ENCODE measurements at regions not wholly inside any gene's neighbourhood (a gene's known extent, or its start where the extent isn't known, plus 50 kb on each side); places are given as distances from the start of the nearest gene placed in this dataset.

GRCh38 chrX:42422961-42423360 lies 355.0 kb downstream of the PPP1R2C start:
- no peaks in the 10 kb centered on the region for H3K36me3 Mint-ChIP-seq (ENCODE audit: low read depth)
- no peaks in the 10 kb centered on the region for H3K27me3 Mint-ChIP-seq (ENCODE audit: low read depth)
- no peak for DNase-seq (ENCODE audit: low spot score)
- no peak overlapping the region for H3K4me3 Mint-ChIP-seq
- H3K27ac Mint-ChIP-seq, result no peak overlapping the region
- H3K4me1 Mint-ChIP-seq (ENCODE audit: low read depth), result no peaks in the 10 kb centered on the region
- no peaks in the 10 kb centered on the region for H3K9me3 Mint-ChIP-seq

- no peak overlapping the region for H3K27ac Mint-ChIP-seq
- no peaks in the 10 kb centered on the region for H3K4me1 Mint-ChIP-seq (ENCODE audit: low read depth)
- no peak overlapping the region for H3K4me3 Mint-ChIP-seq
- no peak for DNase-seq (ENCODE audit: low spot score)
- H3K27me3 Mint-ChIP-seq (ENCODE audit: low read depth), result no peaks in the 10 kb centered on the region
- H3K36me3 Mint-ChIP-seq (ENCODE audit: low read depth), result no peaks in the 10 kb centered on the region
- H3K9me3 Mint-ChIP-seq, result no peaks in the 10 kb centered on the region
These were observed 357.5 kb downstream of the PPP1R2C start for GRCh38 chrX:42420426-42420825.

- no peak for DNase-seq (ENCODE audit: low spot score)
- Mint-ChIP-seq H3K36me3 (ENCODE audit: low read depth) (no peaks in the 10 kb centered on the region), H3K4me1 (ENCODE audit: low read depth) (no peaks in the 10 kb centered on the region), H3K4me3 (no peak overlapping the region), H3K27me3 (ENCODE audit: low read depth) (no peaks in the 10 kb centered on the region), H3K27ac (no peak overlapping the region), H3K9me3 (peaks cover 5% of the 10 kb centered on the region)
These were observed 362.3 kb downstream of the PPP1R2C start for GRCh38 chrX:42415636-42416035.

- no peak for DNase-seq (ENCODE audit: low spot score)
- no peaks in the 10 kb centered on the region for H3K27me3 Mint-ChIP-seq (ENCODE audit: low read depth)
- H3K4me1 Mint-ChIP-seq (ENCODE audit: low read depth), result no peaks in the 10 kb centered on the region
- H3K36me3 Mint-ChIP-seq (ENCODE audit: low read depth), result no peaks in the 10 kb centered on the region
- H3K27ac Mint-ChIP-seq, result no peak overlapping the region
- H3K4me3 Mint-ChIP-seq, result no peak overlapping the region
- peaks cover 7% of the 10 kb centered on the region for H3K9me3 Mint-ChIP-seq
These were observed 363.9 kb downstream of the PPP1R2C start for GRCh38 chrX:42414057-42414456.

GRCh38 chrX:42399632-42400024 lies 378.3 kb downstream of the PPP1R2C start:
- Mint-ChIP-seq H3K9me3 (no peaks in the 10 kb centered on the region), H3K27ac (no peak overlapping the region), H3K27me3 (ENCODE audit: low read depth) (no peaks in the 10 kb centered on the region), H3K36me3 (ENCODE audit: low read depth) (no peaks in the 10 kb centered on the region), H3K4me1 (ENCODE audit: low read depth) (peaks cover 11% of the 10 kb centered on the region), H3K4me3 (peak overlapping the region; percentile 31)
- no peak for DNase-seq (ENCODE audit: low spot score)

- H3K27ac Mint-ChIP-seq, result no peak overlapping the region
- no peaks in the 10 kb centered on the region for H3K9me3 Mint-ChIP-seq
- no peaks in the 10 kb centered on the region for H3K27me3 Mint-ChIP-seq (ENCODE audit: low read depth)
- DNase-seq (ENCODE audit: low spot score), result no peak
- peaks cover 11% of the 10 kb centered on the region for H3K4me1 Mint-ChIP-seq (ENCODE audit: low read depth)
- peak overlapping the region; percentile 31 for H3K4me3 Mint-ChIP-seq
- H3K36me3 Mint-ChIP-seq (ENCODE audit: low read depth), result no peaks in the 10 kb centered on the region
These were observed 378.9 kb downstream of the PPP1R2C start for GRCh38 chrX:42398967-42399631.

GRCh38 chrX:42396136-42396535 lies 381.8 kb downstream of the PPP1R2C start:
- Mint-ChIP-seq H3K9me3 (no peaks in the 10 kb centered on the region), H3K27ac (no peak overlapping the region), H3K36me3 (ENCODE audit: low read depth) (no peaks in the 10 kb centered on the region), H3K4me1 (ENCODE audit: low read depth) (peaks cover 13% of the 10 kb centered on the region), H3K4me3 (no peak overlapping the region), H3K27me3 (ENCODE audit: low read depth) (no peaks in the 10 kb centered on the region)
- no peak for DNase-seq (ENCODE audit: low spot score)

- H3K4me1 Mint-ChIP-seq (ENCODE audit: low read depth), result peaks cover 2% of the 10 kb centered on the region
- DNase-seq (ENCODE audit: low spot score), result no peak
- no peaks in the 10 kb centered on the region for H3K36me3 Mint-ChIP-seq (ENCODE audit: low read depth)
- no peak overlapping the region for H3K4me3 Mint-ChIP-seq
- no peaks in the 10 kb centered on the region for H3K9me3 Mint-ChIP-seq
- no peaks in the 10 kb centered on the region for H3K27me3 Mint-ChIP-seq (ENCODE audit: low read depth)
- H3K27ac Mint-ChIP-seq, result no peak overlapping the region
These were observed 385.1 kb downstream of the PPP1R2C start for GRCh38 chrX:42392846-42393245.

- Mint-ChIP-seq H3K27me3 (ENCODE audit: low read depth) (no peaks in the 10 kb centered on the region), H3K27ac (no peak overlapping the region), H3K9me3 (no peaks in the 10 kb centered on the region), H3K4me3 (no peak overlapping the region), H3K4me1 (ENCODE audit: low read depth) (no peaks in the 10 kb centered on the region), H3K36me3 (ENCODE audit: low read depth) (no peaks in the 10 kb centered on the region)
- DNase-seq (ENCODE audit: low spot score), result no peak
These were observed 391.3 kb downstream of the PPP1R2C start for GRCh38 chrX:42386681-42387080.

- no peaks in the 10 kb centered on the region for H3K36me3 Mint-ChIP-seq (ENCODE audit: low read depth)
- no peaks in the 10 kb centered on the region for H3K27me3 Mint-ChIP-seq (ENCODE audit: low read depth)
- no peak overlapping the region for H3K4me3 Mint-ChIP-seq
- no peaks in the 10 kb centered on the region for H3K4me1 Mint-ChIP-seq (ENCODE audit: low read depth)
- DNase-seq (ENCODE audit: low spot score), result no peak
- H3K27ac Mint-ChIP-seq, result no peak overlapping the region
- H3K9me3 Mint-ChIP-seq, result no peaks in the 10 kb centered on the region
These were observed 392.2 kb downstream of the PPP1R2C start for GRCh38 chrX:42385730-42386129.

GRCh38 chrX:42384956-42385355 lies 393.0 kb downstream of the PPP1R2C start:
- H3K27me3 Mint-ChIP-seq (ENCODE audit: low read depth), result no peaks in the 10 kb centered on the region
- H3K27ac Mint-ChIP-seq, result no peak overlapping the region
- H3K4me1 Mint-ChIP-seq (ENCODE audit: low read depth), result no peaks in the 10 kb centered on the region
- H3K9me3 Mint-ChIP-seq, result no peaks in the 10 kb centered on the region
- H3K36me3 Mint-ChIP-seq (ENCODE audit: low read depth), result no peaks in the 10 kb centered on the region
- DNase-seq (ENCODE audit: low spot score), result no peak
- H3K4me3 Mint-ChIP-seq, result no peak overlapping the region

- no peak overlapping the region for H3K27ac Mint-ChIP-seq
- H3K27me3 Mint-ChIP-seq (ENCODE audit: low read depth), result no peaks in the 10 kb centered on the region
- DNase-seq (ENCODE audit: low spot score), result no peak
- no peak overlapping the region for H3K4me3 Mint-ChIP-seq
- H3K36me3 Mint-ChIP-seq (ENCODE audit: low read depth), result no peaks in the 10 kb centered on the region
- no peaks in the 10 kb centered on the region for H3K9me3 Mint-ChIP-seq
- no peaks in the 10 kb centered on the region for H3K4me1 Mint-ChIP-seq (ENCODE audit: low read depth)
These were observed 399.1 kb downstream of the PPP1R2C start for GRCh38 chrX:42378857-42379256.

- Mint-ChIP-seq H3K27ac (no peak overlapping the region), H3K4me3 (no peak overlapping the region), H3K36me3 (ENCODE audit: low read depth) (no peaks in the 10 kb centered on the region), H3K4me1 (ENCODE audit: low read depth) (no peaks in the 10 kb centered on the region), H3K9me3 (no peaks in the 10 kb centered on the region), H3K27me3 (ENCODE audit: low read depth) (no peaks in the 10 kb centered on the region)
- no peak for DNase-seq (ENCODE audit: low spot score)
These were observed 402.9 kb downstream of the PPP1R2C start for GRCh38 chrX:42375086-42375485.

- H3K36me3 Mint-ChIP-seq (ENCODE audit: low read depth), result no peaks in the 10 kb centered on the region
- H3K27me3 Mint-ChIP-seq (ENCODE audit: low read depth), result no peaks in the 10 kb centered on the region
- no peak overlapping the region for H3K27ac Mint-ChIP-seq
- no peak overlapping the region for H3K4me3 Mint-ChIP-seq
- H3K4me1 Mint-ChIP-seq (ENCODE audit: low read depth), result no peaks in the 10 kb centered on the region
- DNase-seq (ENCODE audit: low spot score), result no peak
- H3K9me3 Mint-ChIP-seq, result no peaks in the 10 kb centered on the region
These were observed 411.8 kb downstream of the PPP1R2C start for GRCh38 chrX:42366181-42366580.

- H3K4me3 Mint-ChIP-seq, result no peak overlapping the region
- H3K27ac Mint-ChIP-seq, result no peak overlapping the region
- H3K9me3 Mint-ChIP-seq, result no peaks in the 10 kb centered on the region
- no peaks in the 10 kb centered on the region for H3K27me3 Mint-ChIP-seq (ENCODE audit: low read depth)
- DNase-seq (ENCODE audit: low spot score), result no peak
- H3K4me1 Mint-ChIP-seq (ENCODE audit: low read depth), result no peaks in the 10 kb centered on the region
- H3K36me3 Mint-ChIP-seq (ENCODE audit: low read depth), result no peaks in the 10 kb centered on the region
These were observed 415.7 kb downstream of the PPP1R2C start for GRCh38 chrX:42362219-42362618.

All from T-helper 2 cell treated with Interferon-gamma antibody and Interleukin-4, amounts not matched to agents 5 μg/mL and 100 μg/mL, for 36 hours (primary cell).